Ovary (tissue), 7 donors: ENCODE measurements at regions not wholly inside any gene's neighbourhood (a gene's known extent, or its start where the extent isn't known, plus 50 kb on each side); places are given as distances from the start of the nearest gene placed in this dataset.

Experiments
- DNase-seq, 5 donors: peaks; one replicate each; pipeline ENCODE4 v3.0.0-alpha.2; 2019 to 2020
- H3K27ac ChIP-seq, 2 donors: fragments of 200-600 bp; one replicate each; pipeline versions ENCODE4 v1.5.1 to v1.8.0; 2019 to 2022
- H3K27me3 ChIP-seq: fragments of 200-600 bp; one replicate; pipeline ENCODE4 v1.8.0; 2022
- H3K36me3 ChIP-seq: fragments of 200-600 bp; sonication (generic); one replicate; pipeline ENCODE4 v1.5.1; 2019
- H3K4me1 ChIP-seq: one replicate; pipeline ENCODE4 v1.8.1; 2013; ENCODE audit warnings: mild to moderate bottlenecking, moderate library complexity; ENCODE audit not compliant: insufficient read depth
- H3K4me3 ChIP-seq: fragments of 200-600 bp; sonication (generic); one replicate; pipeline ENCODE4 v1.5.1; 2017
- H3K9me3 ChIP-seq, 2 donors: fragments of 200-600 bp in 1 of 2; sonication (generic) in 1 of 2; one replicate each; pipeline versions ENCODE4 v1.5.1 to v1.8.1; 2013 to 2019; ENCODE audit warnings: mild to moderate bottlenecking in 1 of 2, moderate library complexity in 1 of 2
- CTCF ChIP-seq, 3 donors: fragments of 450-650 bp in 2 of 3; fragments of 200-600 bp in 1 of 3; IDR thresholded peaks; one replicate each; pipeline versions ENCODE4 v1.5.1 to v1.8.0; 2016 to 2022; ENCODE audit warnings: antibody characterized with exemption in 3 of 3, mild to moderate bottlenecking in 1 of 3
- EP300 ChIP-seq: sonication (generic); formaldehyde crosslinking; IDR thresholded peaks from one replicate; pipeline ENCODE4 v1.6.1; 2017; ENCODE audit warnings: antibody characterized with exemption
- POLR2A ChIP-seq: fragments of 450-650 bp; IDR thresholded peaks from one replicate; pipeline ENCODE4 v1.6.1; 2017; ENCODE audit warnings: antibody characterized with exemption, mild to moderate bottlenecking, moderate library complexity
- WGBS, 3 donors: extraction: QIAGEN DNeasy Blood & Tissue Kit in 1 of 3; methylation state at CpG; one replicate each; pipeline versions ENCODE4 v1.1.5 to v1.1.7; 2013 to 2017; 5-methylcytosine and 5-hydroxymethylcytosine counted together
- intact Hi-C, 4 donors: fragments of 100-400 bp; cut with DNase I; formaldehyde crosslinking; loops; one replicate each; pipeline versions ENCODE4 v1.11.0 to v1.15.1; 2022 to 2023
- donor health status: DM: no; HTN: no; CAD: no; lungs with moderate emphysema.
- donor health status: DM: no; HTN: no; CAD: no.
- donor health status: Bipolar disorder and iron deficiency.
- donor health status: DM: no; HTN: no; CAD: no.
- donor health status: DM: yes; HTN: yes; CAD: no.

GRCh38 chr13:21782736-21783135, 111.9 kb downstream of the FGF9 start:
- WGBS, 3 donors: 90 to 92% (median 91%) methylated on average over 2 of the region's 2 CpGs
- H3K9me3 ChIP-seq: no peaks in the 10 kb centered on the region
- DNase-seq: no peak
- no peak overlapping the region for H3K27ac ChIP-seq
- H3K36me3 ChIP-seq: no peaks in the 10 kb centered on the region
- no peak overlapping the region for H3K4me3 ChIP-seq
- no peaks in the 10 kb centered on the region for H3K27me3 ChIP-seq
- intact Hi-C loops: no loop called here
- TF ChIP-seq POLR2A (no peak), EP300 (no peak), CTCF (IDR thresholded peaks at IDR 0.05) (no peak)
- no peaks in the 10 kb centered on the region for H3K4me1 ChIP-seq

- intact Hi-C loops: no loop called here
- WGBS, 3 donors: 80 to 94% (median 88%) methylated on average over 2 of the region's 2 CpGs
- no peaks in the 10 kb centered on the region for H3K4me1 ChIP-seq
- H3K27ac ChIP-seq: no peak overlapping the region
- TF ChIP-seq CTCF (IDR thresholded peaks at IDR 0.05): no peak
- no peak for TF ChIP-seq POLR2A
- no peak for TF ChIP-seq EP300
- no peaks in the 10 kb centered on the region for H3K27me3 ChIP-seq
- no peak overlapping the region for H3K4me3 ChIP-seq
- no peaks in the 10 kb centered on the region for H3K36me3 ChIP-seq
- H3K9me3 ChIP-seq: no peaks in the 10 kb centered on the region
- no peak for DNase-seq
These were observed 115.1 kb downstream of the FGF9 start for GRCh38 chr13:21785990-21786389.

GRCh38 chr13:21796066-21796465, 125.2 kb downstream of the FGF9 start:
- DNase-seq: no peak
- WGBS, 3 donors: 65 to 76% (median 75%) methylated on average over 5 of the region's 5 CpGs
- intact Hi-C loops: no loop called here
- H3K4me1 ChIP-seq: no peaks in the 10 kb centered on the region
- H3K27me3 ChIP-seq: no peaks in the 10 kb centered on the region
- H3K9me3 ChIP-seq: no peaks in the 10 kb centered on the region
- H3K4me3 ChIP-seq: no peak overlapping the region
- no peak for TF ChIP-seq POLR2A
- no peak for TF ChIP-seq CTCF (IDR thresholded peaks at IDR 0.05)
- TF ChIP-seq EP300: no peak
- no peaks in the 10 kb centered on the region for H3K36me3 ChIP-seq
- no peak overlapping the region for H3K27ac ChIP-seq

GRCh38 chr13:21796775-21797514, 126.1 kb downstream of the FGF9 start:
- no peaks in the 10 kb centered on the region for H3K36me3 ChIP-seq
- H3K27me3 ChIP-seq: no peaks in the 10 kb centered on the region
- no peak overlapping the region for H3K27ac ChIP-seq
- no peaks in the 10 kb centered on the region for H3K9me3 ChIP-seq
- intact Hi-C loops: no loop called here
- 85 to 89% (median 87%) methylated on average over 11 of the region's 11 CpGs for WGBS, 3 donors
- DNase-seq: no peak
- H3K4me3 ChIP-seq: no peak overlapping the region
- no peaks in the 10 kb centered on the region for H3K4me1 ChIP-seq
- TF ChIP-seq CTCF (IDR thresholded peaks at IDR 0.05): no peak
- TF ChIP-seq POLR2A: no peak
- TF ChIP-seq EP300: no peak
